ENCODE measurements at regions not wholly inside any gene's neighbourhood (a gene's known extent, or its start where the extent isn't known, plus 50 kb on each side); places are given as distances from the start of the nearest gene placed in this dataset.

GRCh38 chr6:14252271-14252850, 134.8 kb downstream of the CD83 start (continued):
- TF ChIP-seq ZNF462 (CRISPR knock-in tag; IDR thresholded peaks at IDR 0.05): no peak
- TF ChIP-seq JUNB (IDR thresholded peaks at IDR 0.05; ENCODE audit: unreplicated experiment): no peak
- TF ChIP-seq POLR2AphosphoS5 (IDR thresholded peaks at IDR 0.05; ENCODE audit: low read depth): no peak
- no peak for TF ChIP-seq EZH2phosphoT487 (IDR thresholded peaks at IDR 0.05; ENCODE audit: unreplicated experiment)

- no peaks in the 10 kb centered on the region for H3K9me2 ChIP-seq (ENCODE audit: insufficient read depth)
- ATAC-seq: no peak
- H3K9me3 Mint-ChIP-seq: no peaks in the 10 kb centered on the region
- no peaks in the 10 kb centered on the region for H3K36me3 ChIP-seq (ENCODE audit: insufficient read depth)
- no peak overlapping the region for H3K27ac Mint-ChIP-seq
- TF ChIP-seq STAT1 (IDR thresholded peaks at IDR 0.05; ENCODE audit: unreplicated experiment) (no peak), REST (IDR thresholded peaks at IDR 0.05; ENCODE audit: unreplicated experiment) (no peak), ZNF114 (CRISPR knock-in tag; IDR thresholded peaks at IDR 0.05) (no peak)
- no peaks in the 10 kb centered on the region for H3K79me2 ChIP-seq (replicated peaks; ENCODE audit: insufficient read depth)
- H2AFZ ChIP-seq: no peak overlapping the region
- H3K27me3 ChIP-seq (ENCODE audit: insufficient read depth): no peaks in the 10 kb centered on the region
- no peaks in the 10 kb centered on the region for H4K20me1 ChIP-seq (replicated peaks; ENCODE audit: insufficient read depth)
- no peak overlapping the region for H3K4me3 Mint-ChIP-seq
- H3K4me1 Mint-ChIP-seq: peaks cover 17% of the 10 kb centered on the region
- DNase-seq (ENCODE audit: low spot score): no peak
- H3K36me3 Mint-ChIP-seq (ENCODE audit: low read depth): no peaks in the 10 kb centered on the region
- H3K27me3 Mint-ChIP-seq (ENCODE audit: insufficient read depth, low read depth, poor library complexity): peaks cover 2% of the 10 kb centered on the region
- no peak overlapping the region for H3K4me2 ChIP-seq
- H3K4me1 ChIP-seq (ENCODE audit: insufficient read depth): peaks cover 16% of the 10 kb centered on the region
- H3K4me3 ChIP-seq: no peak overlapping the region
- 0 out of 2 replicates have a peak, but pooled peaks cover 3% of the 10 kb centered on the region for H3F3A ChIP-seq (replicated peaks; ENCODE audit: low read depth)
- no peak overlapping the region for H3K27ac ChIP-seq (ENCODE audit: low read depth)
Measured at GRCh38 chr6:14254505-14254904, 136.9 kb downstream of the CD83 start.
